ENCODE measurements at regions not wholly inside any gene's neighbourhood (a gene's known extent, or its start where the extent isn't known, plus 50 kb on each side); places are given as distances from the start of the nearest gene placed in this dataset.

DNA sequence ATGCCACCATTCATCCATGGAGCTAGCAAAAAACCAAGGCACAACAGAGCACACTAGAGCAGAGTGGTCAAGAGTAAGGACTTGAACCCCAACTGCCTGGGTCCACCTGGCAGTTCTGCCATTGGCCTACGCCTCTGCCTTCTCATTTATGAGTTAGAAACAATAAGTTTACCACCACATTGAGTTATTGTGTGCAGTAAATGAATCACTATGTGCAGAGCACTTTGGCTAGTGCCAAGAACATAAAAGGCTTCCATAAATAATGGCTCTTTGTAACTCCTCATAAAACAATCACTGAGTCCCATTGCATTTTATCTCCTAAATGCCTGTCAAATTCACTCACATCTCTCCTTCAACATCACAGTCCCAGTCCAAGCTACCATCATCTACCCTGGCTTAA lies 86.3 kb downstream of the OTX2 start:
- TF ChIP-seq CTCF (IDR thresholded peaks at IDR 0.05; ENCODE audit: borderline replicate concordance, extremely low read depth, low read length, poor library complexity, severe bottlenecking) (no peak), EZH2 (IDR thresholded peaks at IDR 0.05; ENCODE audit: borderline replicate concordance, low read depth, low read length, severe bottlenecking) (no peak)
